ENCODE measurements at regions not wholly inside any gene's neighbourhood (a gene's known extent, or its start where the extent isn't known, plus 50 kb on each side); places are given as distances from the start of the nearest gene placed in this dataset.
"Not testable (repeated sequence)": the region's sequence is repeated elsewhere in the genome, so short reads cannot be mapped to it uniquely, and the experiment has no call there.

- DNase-seq, result not testable (repeated sequence)
These were observed 101.0 kb downstream of the SMC2 start for GRCh38 chr9:104195142-104195541.

- DNase-seq, result no peak
These were observed 106.4 kb downstream of the SMC2 start for GRCh38 chr9:104200456-104200994.

GRCh38 chr9:104206766-104207165, 112.7 kb downstream of the SMC2 start:
- DNase-seq, result no peak

GRCh38 chr9:104209387-104209786, 115.3 kb downstream of the SMC2 start:
- no peak for DNase-seq

- no peak for DNase-seq
These were observed 133.0 kb downstream of the SMC2 start for GRCh38 chr9:104227108-104227507.

GRCh38 chr9:104232781-104233341, 138.8 kb downstream of the SMC2 start:
- DNase-seq, result no peak

- DNase-seq, result no peak
These were observed 139.3 kb downstream of the SMC2 start for GRCh38 chr9:104233366-104233765.

GRCh38 chr9:104234632-104235337, 140.7 kb downstream of the SMC2 start:
- DNase-seq, result not testable (repeated sequence)

GRCh38 chr9:104235347-104236120, 141.4 kb downstream of the SMC2 start:
- not testable (repeated sequence) for DNase-seq

GRCh38 chr9:104238668-104239067, 144.6 kb downstream of the SMC2 start:
- no peak for DNase-seq

GRCh38 chr9:104240890-104241289, 146.8 kb downstream of the SMC2 start:
- no peak for DNase-seq

- DNase-seq, result no peak
These were observed 151.8 kb downstream of the SMC2 start for GRCh38 chr9:104245925-104246324.

GRCh38 chr9:104247899-104248460, 153.9 kb downstream of the SMC2 start:
- DNase-seq, result no peak

GRCh38 chr9:104256031-104256695, 162.1 kb downstream of the SMC2 start:
- no peak for DNase-seq

GRCh38 chr9:104256696-104257062, 162.6 kb downstream of the SMC2 start:
- DNase-seq, result no peak

GRCh38 chr9:104258296-104259011, 164.3 kb downstream of the SMC2 start:
- DNase-seq, result no peak

GRCh38 chr9:104260004-104260403, 165.9 kb downstream of the SMC2 start:
- DNase-seq, result no peak

- no peak for DNase-seq
These were observed 169.8 kb downstream of the SMC2 start for GRCh38 chr9:104263942-104264341.

- no peak for DNase-seq
These were observed 170.3 kb downstream of the SMC2 start for GRCh38 chr9:104264431-104264830.

- no peak for DNase-seq
These were observed 175.3 kb downstream of the SMC2 start for GRCh38 chr9:104269374-104269773.

GRCh38 chr9:104269996-104270963, 176.2 kb downstream of the SMC2 start:
- DNase-seq, result no peak
